ENCODE measurements at regions not wholly inside any gene's neighbourhood (a gene's known extent, or its start where the extent isn't known, plus 50 kb on each side); places are given as distances from the start of the nearest gene placed in this dataset.
"Not testable (repeated sequence)": the region's sequence is repeated elsewhere in the genome, so short reads cannot be mapped to it uniquely, and the experiment has no call there.

DNA sequence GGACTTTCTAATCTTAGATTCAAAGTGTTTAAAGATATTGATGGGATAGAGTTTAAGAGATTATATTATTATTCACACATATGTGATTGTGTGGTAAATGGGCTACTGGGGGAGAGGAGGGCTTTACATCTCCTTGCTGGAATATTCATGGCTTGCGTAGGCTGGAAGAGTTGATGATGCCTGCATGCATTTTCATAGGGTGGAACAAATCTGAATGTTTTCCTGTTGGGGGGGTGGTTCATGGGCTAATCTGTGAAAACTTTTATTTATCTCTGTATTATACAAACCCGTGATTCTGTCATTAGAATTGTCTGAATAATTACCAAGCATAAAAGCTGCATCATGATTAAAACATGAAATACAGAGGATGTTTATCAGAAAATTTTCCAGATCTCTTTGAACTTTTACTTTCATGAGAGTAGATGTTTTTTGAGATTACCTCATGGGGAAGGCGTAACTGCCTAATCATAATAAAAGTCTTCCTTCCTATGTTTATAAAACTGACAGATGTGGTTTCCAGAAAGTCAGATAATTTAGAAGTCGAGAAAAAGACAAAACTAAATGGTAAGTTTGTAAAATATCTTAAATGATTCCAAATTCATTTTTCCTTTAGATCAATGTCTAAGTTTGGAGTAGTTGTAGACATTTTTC, 1185.4 kb upstream of the SEMA6A start:
- Histone ChIP-seq H3K27me3 (replicated peaks) (no peaks in the 10 kb centered on the region), H3K36me3 (no peaks in the 10 kb centered on the region), H3K4me1 (replicated peaks) (no peaks in the 10 kb centered on the region), H3K9me3 (replicated peaks) (no peaks in the 10 kb centered on the region; the same call in 1 of the 2 replicates), H3K4me3 (no peak overlapping the region), H3K27ac (no peak overlapping the region)
- no peak for DNase-seq (ENCODE audit: low read depth in 1 of 2, low spot score in 2 of 2)

DNA sequence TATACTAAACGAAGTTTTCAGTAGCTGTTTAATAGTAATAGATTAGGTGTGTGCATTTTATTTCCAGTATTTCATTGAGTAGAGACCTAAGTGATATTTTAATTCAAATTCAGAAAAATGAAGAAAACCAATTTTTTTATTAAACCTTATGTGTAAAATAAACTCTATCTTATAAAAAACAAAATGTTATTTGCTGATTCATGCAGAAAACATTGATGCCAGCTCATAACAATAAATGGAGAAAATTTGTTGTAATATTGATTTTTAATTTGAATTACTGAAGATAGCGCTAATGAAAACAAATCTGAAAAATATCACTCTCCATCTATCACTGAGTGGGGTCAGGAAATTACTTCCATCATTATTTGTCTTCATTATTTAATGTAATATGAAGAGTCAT, 1177.8 kb upstream of the SEMA6A start:
- Histone ChIP-seq H3K4me1 (replicated peaks) (no peaks in the 10 kb centered on the region), H3K36me3 (no peaks in the 10 kb centered on the region), H3K27ac (no peak overlapping the region), H3K27me3 (replicated peaks) (no peaks in the 10 kb centered on the region), H3K9me3 (replicated peaks) (peaks cover 8% of the 10 kb centered on the region), H3K4me3 (no peak overlapping the region)
- no peak for DNase-seq (ENCODE audit: low read depth in 1 of 2, low spot score in 2 of 2)

DNA sequence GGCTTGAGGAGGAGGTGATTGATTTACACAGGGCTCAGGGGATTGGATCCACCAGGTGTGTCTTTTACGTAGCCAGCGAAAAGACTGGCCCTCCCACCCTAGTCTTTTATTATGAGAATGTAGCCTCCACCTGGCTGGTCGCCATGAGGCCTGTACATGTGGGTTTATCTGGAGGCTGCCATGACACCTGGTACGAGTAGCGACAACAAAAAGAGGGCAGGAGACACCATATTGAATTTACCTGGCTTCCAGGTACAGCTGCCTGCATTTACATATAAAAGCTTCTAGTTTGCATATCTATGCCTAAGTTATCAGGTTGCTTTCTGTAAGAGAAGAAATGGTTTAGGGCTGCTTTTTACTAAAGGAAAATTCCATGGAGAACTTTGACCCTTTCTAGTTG, 1173.7 kb upstream of the SEMA6A start:
- Histone ChIP-seq H3K36me3 (no peaks in the 10 kb centered on the region), H3K9me3 (replicated peaks) (peaks cover 13% of the 10 kb centered on the region), H3K27me3 (replicated peaks) (no peaks in the 10 kb centered on the region), H3K4me1 (replicated peaks) (no peaks in the 10 kb centered on the region), H3K27ac (no peak overlapping the region), H3K4me3 (no peak overlapping the region)
- DNase-seq (ENCODE audit: low read depth in 1 of 2, low spot score in 2 of 2) = no peak

DNA sequence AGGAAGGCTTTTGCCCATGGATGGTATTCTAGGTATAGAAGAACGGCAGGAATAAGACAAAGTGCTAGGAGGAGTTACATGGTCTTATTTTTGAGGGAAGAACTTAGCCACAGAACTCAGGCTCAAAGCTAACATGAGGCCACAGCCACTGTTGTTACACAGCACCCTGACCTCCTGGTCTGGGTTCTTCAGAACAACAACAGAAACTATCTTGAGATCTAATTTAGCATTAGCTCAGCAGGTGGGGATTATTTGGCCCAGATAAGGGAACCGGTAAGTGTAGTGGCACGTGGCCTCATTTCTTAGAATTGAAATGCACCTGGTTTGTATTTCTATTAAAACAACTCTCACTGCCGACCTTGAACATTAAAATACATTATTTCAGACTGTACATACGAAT, 1168.7 kb upstream of the SEMA6A start:
- Histone ChIP-seq H3K9me3 (replicated peaks) (peaks cover 11% of the 10 kb centered on the region; the same call in 1 of the 2 replicates), H3K4me1 (replicated peaks) (no peaks in the 10 kb centered on the region), H3K27me3 (replicated peaks) (no peaks in the 10 kb centered on the region), H3K4me3 (no peak overlapping the region), H3K27ac (no peak overlapping the region), H3K36me3 (no peaks in the 10 kb centered on the region)
- no peak for DNase-seq (ENCODE audit: low read depth in 1 of 2, low spot score in 2 of 2)

DNA sequence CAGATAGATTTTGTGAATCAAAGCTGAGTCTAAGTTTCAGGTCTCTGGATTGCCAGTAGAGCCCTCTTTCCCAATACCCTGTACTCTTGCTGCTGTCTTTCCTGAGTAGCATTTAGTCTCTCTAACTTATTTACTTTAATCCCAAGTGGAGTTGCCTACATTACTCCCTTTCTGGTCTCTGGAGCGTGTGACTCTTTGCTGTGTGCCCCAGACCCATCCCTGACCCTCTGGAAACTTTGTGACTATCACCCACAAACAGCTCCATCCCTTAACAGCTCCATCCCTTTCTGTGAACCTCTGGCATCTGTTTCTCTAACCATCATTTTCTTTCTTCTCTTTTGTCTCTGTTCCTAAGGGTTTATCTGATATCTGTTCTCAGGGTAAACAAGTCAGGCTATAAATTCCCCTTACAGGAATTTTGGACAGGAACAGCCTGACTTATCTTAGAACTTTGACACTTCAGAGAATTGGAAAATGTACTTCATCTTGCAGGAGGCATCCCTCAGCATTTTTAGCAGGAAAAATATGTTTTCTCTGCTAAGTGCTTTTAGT, 1167.1 kb upstream of the SEMA6A start:
- Histone ChIP-seq H3K4me3 (no peak overlapping the region), H3K4me1 (replicated peaks) (no peaks in the 10 kb centered on the region), H3K27ac (no peak overlapping the region), H3K36me3 (no peaks in the 10 kb centered on the region), H3K9me3 (replicated peaks) (peaks cover 11% of the 10 kb centered on the region), H3K27me3 (replicated peaks) (no peaks in the 10 kb centered on the region)
- no peak for DNase-seq (ENCODE audit: low read depth in 1 of 2, low spot score in 2 of 2)

DNA sequence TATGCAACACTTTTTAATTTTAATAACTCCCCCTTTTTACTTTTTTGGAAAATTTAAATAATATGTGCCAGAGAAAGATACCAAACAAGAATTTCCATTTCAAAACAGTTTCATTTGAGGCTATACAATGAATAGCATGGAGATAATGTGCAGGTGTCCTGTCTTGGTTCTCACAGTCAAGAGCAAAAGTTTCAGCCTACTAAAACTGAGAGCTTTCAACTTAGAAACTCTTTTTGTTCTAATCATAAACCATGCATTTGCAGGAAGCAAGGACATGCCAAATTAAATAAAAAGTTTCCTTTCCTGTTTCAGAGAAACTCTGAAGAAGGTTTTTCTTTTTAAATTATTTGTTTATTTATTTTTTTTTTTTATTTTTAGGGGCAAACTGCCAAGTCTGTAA, 1165.6 kb upstream of the SEMA6A start:
- Histone ChIP-seq H3K4me1 (replicated peaks) (no peaks in the 10 kb centered on the region), H3K27ac (no peak overlapping the region), H3K36me3 (no peaks in the 10 kb centered on the region), H3K4me3 (no peak overlapping the region), H3K27me3 (replicated peaks) (no peaks in the 10 kb centered on the region), H3K9me3 (replicated peaks) (peaks cover 11% of the 10 kb centered on the region)
- no peak for DNase-seq (ENCODE audit: low read depth in 1 of 2, low spot score in 2 of 2)

DNA sequence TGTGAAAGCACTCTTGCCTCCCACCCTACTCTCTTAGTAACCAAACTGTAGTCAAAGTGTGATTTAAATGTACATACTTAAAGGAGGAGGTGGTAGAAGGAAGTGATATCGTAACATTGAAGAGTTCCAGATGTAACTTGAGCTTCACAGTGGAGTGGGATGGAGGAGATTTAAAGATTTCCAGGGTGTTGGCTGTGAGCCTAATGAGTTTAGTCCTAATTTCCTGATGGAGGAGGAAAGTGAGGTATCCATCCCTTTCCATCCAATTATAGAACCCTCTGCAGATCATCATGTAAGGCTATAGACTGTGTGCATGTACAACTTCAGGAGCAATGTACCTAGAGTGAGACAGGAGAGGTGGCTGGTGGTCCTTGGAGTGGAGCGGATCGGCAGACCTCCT, 1163.9 kb upstream of the SEMA6A start:
- DNase-seq (ENCODE audit: low read depth in 1 of 2, low spot score in 2 of 2) = no peak
- Histone ChIP-seq H3K9me3 (replicated peaks) (peaks cover 16% of the 10 kb centered on the region), H3K27ac (no peak overlapping the region), H3K36me3 (no peaks in the 10 kb centered on the region), H3K4me1 (replicated peaks) (no peaks in the 10 kb centered on the region), H3K4me3 (no peak overlapping the region), H3K27me3 (replicated peaks) (no peaks in the 10 kb centered on the region)

DNA sequence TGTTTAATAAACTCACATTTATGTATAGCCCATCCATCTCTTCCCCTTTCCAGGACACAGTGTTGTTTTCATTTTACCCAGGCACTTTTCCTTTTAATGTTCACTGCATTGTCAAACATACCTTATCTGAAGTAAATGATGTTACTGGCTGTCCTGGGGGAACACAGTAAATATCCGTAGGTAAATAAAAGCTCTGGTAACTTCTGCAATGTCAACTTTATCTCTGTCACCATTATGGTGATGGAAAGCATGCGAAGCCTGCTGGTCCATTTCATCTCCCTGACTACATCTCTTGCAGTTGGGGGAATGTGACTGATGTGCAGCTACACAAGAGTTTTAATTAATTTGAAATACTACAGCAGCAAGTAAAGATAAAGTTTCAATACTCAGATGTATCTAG, 1162.1 kb upstream of the SEMA6A start:
- Histone ChIP-seq H3K9me3 (replicated peaks) (peaks cover 15% of the 10 kb centered on the region), H3K36me3 (no peaks in the 10 kb centered on the region), H3K4me3 (no peak overlapping the region), H3K27me3 (replicated peaks) (no peaks in the 10 kb centered on the region), H3K27ac (no peak overlapping the region), H3K4me1 (replicated peaks) (no peaks in the 10 kb centered on the region)
- DNase-seq (ENCODE audit: low read depth in 1 of 2, low spot score in 2 of 2) = no peak

DNA sequence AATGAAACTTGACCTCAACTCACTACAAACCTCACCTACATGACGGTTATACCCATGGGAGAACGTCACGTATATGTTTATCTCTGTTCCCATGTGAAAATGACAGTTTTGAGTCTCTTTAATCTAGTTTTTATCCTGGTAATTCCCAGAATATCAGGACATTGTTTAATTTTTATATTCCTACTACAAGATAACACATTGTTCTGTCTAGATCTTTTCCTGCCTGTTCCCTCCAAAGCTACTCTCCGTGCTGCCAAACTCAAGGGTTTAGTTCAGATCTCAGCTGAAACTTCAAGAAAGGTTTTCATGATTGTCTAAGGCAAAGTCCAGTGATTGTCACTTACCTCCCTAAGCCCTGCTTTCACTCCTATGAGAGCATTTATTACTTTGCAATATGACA, 1159.4 kb upstream of the SEMA6A start:
- Histone ChIP-seq H3K27ac (no peak overlapping the region), H3K36me3 (no peaks in the 10 kb centered on the region), H3K27me3 (replicated peaks) (no peaks in the 10 kb centered on the region), H3K4me1 (replicated peaks) (no peaks in the 10 kb centered on the region), H3K9me3 (replicated peaks) (peaks cover 17% of the 10 kb centered on the region), H3K4me3 (no peak overlapping the region)
- no peak for DNase-seq (ENCODE audit: low read depth in 1 of 2, low spot score in 2 of 2)

DNA sequence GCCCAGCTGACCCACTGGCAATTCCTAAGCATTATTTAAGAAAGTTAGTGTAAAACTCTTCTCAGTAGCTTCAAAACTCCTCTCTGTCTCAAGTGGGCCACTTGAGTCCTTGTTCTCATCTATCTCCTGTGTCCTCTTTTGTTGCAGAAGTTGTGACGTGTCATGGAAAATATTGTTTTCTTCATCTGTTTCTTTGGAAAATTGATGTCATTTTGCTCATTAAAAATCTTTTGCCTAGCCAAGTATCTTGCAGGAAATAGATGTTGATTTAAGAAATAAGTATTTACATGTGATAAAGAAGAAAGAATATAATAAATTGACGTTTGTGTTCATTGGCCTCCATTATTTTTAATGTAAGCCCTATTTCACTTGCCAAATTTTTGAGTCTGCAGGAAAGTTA, 1158.4 kb upstream of the SEMA6A start:
- Histone ChIP-seq H3K36me3 (no peaks in the 10 kb centered on the region), H3K9me3 (replicated peaks) (peaks cover 17% of the 10 kb centered on the region), H3K27me3 (replicated peaks) (no peaks in the 10 kb centered on the region), H3K27ac (no peak overlapping the region), H3K4me1 (replicated peaks) (no peaks in the 10 kb centered on the region), H3K4me3 (no peak overlapping the region)
- no peak for DNase-seq (ENCODE audit: low read depth in 1 of 2, low spot score in 2 of 2)

DNA sequence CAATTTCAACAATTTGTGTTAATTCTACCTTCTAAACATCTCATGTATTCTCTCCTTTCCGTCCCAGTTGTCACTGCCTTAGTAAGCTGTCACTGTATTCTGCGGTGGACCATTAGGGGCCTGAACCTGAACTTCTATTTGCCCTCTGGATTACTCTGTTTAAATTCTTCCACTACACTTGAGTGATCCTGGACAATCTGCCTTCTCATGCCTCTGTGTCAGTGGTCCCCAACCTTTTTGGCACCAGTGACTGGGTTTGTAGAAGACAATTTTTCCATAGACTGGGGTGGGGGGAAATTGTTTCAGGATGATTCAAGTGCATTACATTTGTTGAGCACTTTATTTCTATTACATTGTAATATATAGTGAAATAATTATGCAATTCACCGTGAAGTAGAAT, 1157.6 kb upstream of the SEMA6A start:
- H3K27me3 ChIP-seq (replicated peaks) = no peaks in the 10 kb centered on the region
- no peak overlapping the region for H3K4me3 ChIP-seq
- peaks cover 14% of the 10 kb centered on the region; the same call in 1 of the 2 replicates for H3K9me3 ChIP-seq (replicated peaks)
- no peaks in the 10 kb centered on the region for H3K4me1 ChIP-seq (replicated peaks)
- DNase-seq (ENCODE audit: low read depth in 1 of 2, low spot score in 2 of 2) = no peak
- no peak overlapping the region for H3K27ac ChIP-seq
- H3K36me3 ChIP-seq = no peaks in the 10 kb centered on the region

DNA sequence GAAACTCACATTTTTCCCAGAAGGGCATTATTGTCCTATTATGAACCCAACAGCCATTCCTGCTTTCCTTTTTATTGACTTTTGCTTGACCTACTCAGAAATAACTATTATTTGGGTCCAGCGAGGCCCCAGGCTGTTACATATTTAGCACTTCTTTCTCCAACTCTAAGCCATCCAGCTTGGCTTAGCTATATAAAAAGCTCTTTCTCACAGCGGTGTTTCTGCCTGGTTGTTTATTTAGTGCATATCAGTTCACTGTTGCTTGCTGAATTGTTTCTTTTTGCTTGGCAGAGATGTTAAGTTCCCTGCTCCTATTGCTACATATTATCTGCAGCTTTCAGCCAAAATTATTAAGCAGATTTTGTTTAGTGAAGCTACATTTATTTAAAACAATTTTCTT, 1156.8 kb upstream of the SEMA6A start:
- Histone ChIP-seq H3K4me1 (replicated peaks) (no peaks in the 10 kb centered on the region), H3K27ac (no peak overlapping the region), H3K36me3 (no peaks in the 10 kb centered on the region), H3K4me3 (no peak overlapping the region), H3K27me3 (replicated peaks) (no peaks in the 10 kb centered on the region), H3K9me3 (replicated peaks) (peaks cover 13% of the 10 kb centered on the region; the same call in 1 of the 2 replicates)
- no peak for DNase-seq (ENCODE audit: low read depth in 1 of 2, low spot score in 2 of 2)

DNA sequence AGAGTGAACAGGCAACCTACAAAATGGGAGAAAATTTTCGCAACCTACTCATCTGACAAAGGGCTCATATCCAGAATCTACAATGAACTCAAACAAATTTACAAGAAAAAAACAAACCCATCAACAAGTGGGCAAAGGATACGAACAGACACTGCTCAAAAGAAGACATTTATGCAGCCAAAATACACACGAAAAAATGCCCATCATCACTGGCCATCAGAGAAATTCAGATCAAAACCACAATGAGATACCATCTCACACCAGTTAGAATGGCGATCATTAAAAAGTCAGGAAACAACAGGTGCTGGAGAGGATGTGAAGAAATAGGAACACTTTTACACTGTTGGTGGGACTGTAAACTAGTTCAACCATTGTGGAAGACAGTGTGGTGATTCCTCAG, 1146.2 kb upstream of the SEMA6A start:
- not testable (repeated sequence) for H3K27ac ChIP-seq

DNA sequence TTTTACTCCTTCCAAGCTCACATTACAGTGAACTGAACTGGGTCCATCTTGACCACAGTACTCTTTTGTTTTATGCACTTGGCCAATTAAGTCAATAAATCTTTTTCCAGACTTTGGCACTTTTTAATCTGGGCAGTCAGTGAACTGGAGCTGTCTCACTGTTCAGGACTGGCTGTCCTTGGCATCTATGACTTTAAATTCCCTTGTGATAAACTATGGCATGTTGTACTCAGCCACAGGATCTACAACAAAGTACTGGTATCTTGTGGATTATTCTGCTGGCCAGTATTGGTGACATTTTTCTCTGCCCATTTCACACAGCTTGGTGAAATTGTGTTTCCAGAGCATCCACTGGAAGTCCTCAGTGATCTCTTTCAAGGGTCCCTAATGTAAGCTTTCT, 1144.8 kb upstream of the SEMA6A start:
- no peak overlapping the region for H3K4me3 ChIP-seq
- no peaks in the 10 kb centered on the region for H3K36me3 ChIP-seq
- no peaks in the 10 kb centered on the region for H3K27me3 ChIP-seq (replicated peaks)
- DNase-seq (ENCODE audit: low read depth in 1 of 2, low spot score in 2 of 2) = no peak
- H3K27ac ChIP-seq = no peak overlapping the region
- no peaks in the 10 kb centered on the region for H3K4me1 ChIP-seq (replicated peaks)
- H3K9me3 ChIP-seq (replicated peaks) = peaks cover 7% of the 10 kb centered on the region; the same call in 1 of the 2 replicates

More for the DNA sequence above, 1146.2 kb upstream of the SEMA6A start:
- not testable (repeated sequence) for H3K27me3 ChIP-seq (replicated peaks); DNase-seq (ENCODE audit: low read depth in 1 of 2, low spot score in 2 of 2); H3K4me1 ChIP-seq (replicated peaks); H3K4me3 ChIP-seq; H3K9me3 ChIP-seq (replicated peaks); H3K36me3 ChIP-seq

All from SJSA1 (cell line).